AG10803 (cell line): ENCODE measurements at regions not wholly inside any gene's neighbourhood (a gene's known extent, or its start where the extent isn't known, plus 50 kb on each side); places are given as distances from the start of the nearest gene placed in this dataset.

ENCODE experiments used
- DNase-seq: peaks from one replicate; pipeline ENCODE4 v3.0.0; 2010; ENCODE audit warnings: low read depth
- H3K4me3 ChIP-seq: 2 replicates; pipeline ENCODE4 v1.5.1; 2011; ENCODE audit warnings: mild to moderate bottlenecking, low read length, control low read depth
- TF ChIP-seq, protein P1 (sequence below): conservative IDR thresholded peaks from 2 replicates; pipeline ENCODE4 v1.5.1; 2011; ENCODE audit warnings: mild to moderate bottlenecking, low read length, control low read depth, inconsistent platforms

DNA sequence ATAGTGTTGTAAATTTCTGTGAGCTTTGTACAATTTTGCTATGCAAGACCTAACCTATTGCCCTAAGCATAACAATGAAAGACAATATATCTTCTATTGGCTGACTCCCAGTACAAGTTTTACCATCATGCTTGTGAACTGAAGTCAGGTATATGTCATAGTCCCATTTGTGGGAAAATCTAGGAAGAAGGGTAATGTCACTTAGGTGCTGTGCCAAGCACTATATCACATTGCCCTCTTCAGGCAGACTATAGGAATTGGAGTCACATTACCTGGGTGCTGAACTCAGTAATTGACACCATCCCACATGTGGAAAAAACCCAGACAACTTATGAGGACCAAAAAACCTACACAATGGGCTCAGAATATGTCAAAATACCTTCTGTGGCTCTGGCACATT lies 907.4 kb upstream of the AMELY start:
- no peak overlapping the region for H3K4me3 ChIP-seq
- DNase-seq, result peak; percentile 62
- TF ChIP-seq, protein P1, sequence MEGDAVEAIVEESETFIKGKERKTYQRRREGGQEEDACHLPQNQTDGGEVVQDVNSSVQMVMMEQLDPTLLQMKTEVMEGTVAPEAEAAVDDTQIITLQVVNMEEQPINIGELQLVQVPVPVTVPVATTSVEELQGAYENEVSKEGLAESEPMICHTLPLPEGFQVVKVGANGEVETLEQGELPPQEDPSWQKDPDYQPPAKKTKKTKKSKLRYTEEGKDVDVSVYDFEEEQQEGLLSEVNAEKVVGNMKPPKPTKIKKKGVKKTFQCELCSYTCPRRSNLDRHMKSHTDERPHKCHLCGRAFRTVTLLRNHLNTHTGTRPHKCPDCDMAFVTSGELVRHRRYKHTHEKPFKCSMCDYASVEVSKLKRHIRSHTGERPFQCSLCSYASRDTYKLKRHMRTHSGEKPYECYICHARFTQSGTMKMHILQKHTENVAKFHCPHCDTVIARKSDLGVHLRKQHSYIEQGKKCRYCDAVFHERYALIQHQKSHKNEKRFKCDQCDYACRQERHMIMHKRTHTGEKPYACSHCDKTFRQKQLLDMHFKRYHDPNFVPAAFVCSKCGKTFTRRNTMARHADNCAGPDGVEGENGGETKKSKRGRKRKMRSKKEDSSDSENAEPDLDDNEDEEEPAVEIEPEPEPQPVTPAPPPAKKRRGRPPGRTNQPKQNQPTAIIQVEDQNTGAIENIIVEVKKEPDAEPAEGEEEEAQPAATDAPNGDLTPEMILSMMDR, result peak; percentile 52

DNA sequence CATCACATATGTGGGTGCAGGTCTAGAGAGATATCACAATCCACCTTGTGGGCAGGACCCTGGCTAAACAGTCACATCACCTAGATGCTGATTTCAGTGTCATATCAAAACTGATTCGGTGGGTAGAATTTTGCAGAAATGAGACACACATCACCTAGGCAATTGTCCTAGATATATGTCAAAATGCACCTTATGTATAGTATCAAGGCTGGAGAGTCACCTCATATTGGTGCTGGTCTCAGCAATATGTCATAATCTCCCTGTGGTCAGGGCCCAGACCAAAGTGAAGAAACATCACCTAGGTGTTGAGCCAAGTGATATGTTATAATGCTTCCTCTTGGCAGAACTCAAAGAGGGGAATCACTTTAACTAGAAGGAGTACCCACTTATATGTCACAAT lies 905.0 kb upstream of the AMELY start:
- no peak overlapping the region for H3K4me3 ChIP-seq
- DNase-seq, result no peak
- TF ChIP-seq, protein P1, result no peak

DNA sequence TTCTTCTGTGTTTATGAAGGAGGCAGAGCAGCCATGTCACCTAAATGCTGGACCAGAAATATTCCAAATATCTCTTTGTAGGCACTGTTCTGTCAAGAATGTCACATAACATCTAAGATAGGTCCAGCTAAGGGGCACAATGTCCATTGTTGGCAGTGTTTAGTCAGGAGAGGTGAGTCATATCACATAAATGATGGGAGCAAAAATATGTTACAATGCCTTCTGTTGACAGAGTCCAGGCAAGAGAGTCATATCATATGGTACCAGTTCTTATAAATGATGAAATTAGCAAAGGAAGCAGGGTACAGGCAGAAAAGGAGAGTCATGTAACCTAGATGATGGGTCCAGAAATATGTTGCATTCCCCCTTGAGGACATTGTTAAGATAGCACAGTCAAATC lies 904.4 kb upstream of the AMELY start:
- H3K4me3 ChIP-seq, result no peak overlapping the region
- TF ChIP-seq, protein P1, result no peak
- peak; percentile 23 for DNase-seq

DNA sequence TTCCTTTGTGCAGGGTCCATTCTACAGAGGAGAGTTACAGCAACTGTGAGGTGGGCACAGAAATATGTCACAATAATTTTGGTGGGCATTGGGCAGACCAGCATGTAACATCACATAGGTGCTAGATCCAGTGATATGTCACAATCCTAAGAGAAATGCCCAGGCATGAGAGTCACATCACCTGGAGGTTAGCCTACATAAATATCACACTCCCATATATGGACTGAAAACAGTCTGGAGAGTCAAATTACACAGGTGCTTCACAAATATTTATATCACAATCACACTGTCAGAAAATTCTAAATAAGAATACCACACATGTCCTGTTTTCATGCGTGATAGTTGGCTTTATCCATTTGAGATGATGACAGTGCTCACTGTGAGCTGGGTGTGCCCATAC lies 903.7 kb upstream of the AMELY start:
- TF ChIP-seq, protein P1, result no peak
- DNase-seq, result no peak
- H3K4me3 ChIP-seq, result no peak overlapping the region

- peak; percentile 10 for DNase-seq
- H3K4me3 ChIP-seq, result no peak overlapping the region
- TF ChIP-seq, protein P1, result no peak
These were observed 902.8 kb upstream of the AMELY start for GRCh38 chrY:7814361-7814760.

DNA sequence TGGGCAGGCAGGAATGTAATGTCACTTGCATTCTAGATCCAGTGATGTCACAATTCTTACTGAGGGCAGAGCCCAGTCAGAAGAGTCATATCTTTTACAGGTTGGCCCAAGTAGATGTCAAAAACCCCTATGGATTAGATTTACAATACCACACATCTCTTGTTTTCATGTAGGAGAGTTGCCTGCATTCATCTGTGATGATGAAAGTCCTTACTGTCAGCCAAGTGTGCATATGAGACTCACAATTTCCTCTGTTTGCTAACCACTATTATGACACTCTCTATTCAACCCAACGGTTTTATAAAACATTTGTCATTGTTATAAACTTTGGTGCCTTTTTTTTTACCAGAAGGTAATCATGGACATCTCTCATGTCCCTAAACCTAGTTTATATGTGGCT lies 898.8 kb upstream of the AMELY start:
- DNase-seq, result peak; percentile 67
- H3K4me3 ChIP-seq, result no peak overlapping the region
- TF ChIP-seq, protein P1, result no peak

GRCh38 chrY:7807516-7807870 lies 895.9 kb upstream of the AMELY start:
- no peak for DNase-seq
- TF ChIP-seq, protein P1, result no peak
- no peak overlapping the region for H3K4me3 ChIP-seq
